K562 (cell line): ENCODE measurements at regions not wholly inside any gene's neighbourhood (a gene's known extent, or its start where the extent isn't known, plus 50 kb on each side); places are given as distances from the start of the nearest gene placed in this dataset.

Experiments used
- CHD1 ChIP-seq: fragments of 200-600 bp; sonication (generic); IDR thresholded peaks from one replicate; pipeline ENCODE4 v1.6.1; 2012; ENCODE audit warnings: mild to moderate bottlenecking, moderate library complexity, low read length, inconsistent platforms
- ZNF79 ChIP-seq: fragments of 250-450 bp; sonication (Bioruptor Pico); IDR thresholded peaks from 2 replicates; pipeline ENCODE4 v1.4.0; 2020; ENCODE audit warnings: low read depth, mild to moderate bottlenecking, moderate library complexity
- TF ChIP-seq, protein P1 (sequence below): IDR thresholded peaks from 2 replicates; pipeline ENCODE4 v1.6.1; 2016; ENCODE audit warnings: missing genetic modification characterization, missing compliant biosample characterization

DNA sequence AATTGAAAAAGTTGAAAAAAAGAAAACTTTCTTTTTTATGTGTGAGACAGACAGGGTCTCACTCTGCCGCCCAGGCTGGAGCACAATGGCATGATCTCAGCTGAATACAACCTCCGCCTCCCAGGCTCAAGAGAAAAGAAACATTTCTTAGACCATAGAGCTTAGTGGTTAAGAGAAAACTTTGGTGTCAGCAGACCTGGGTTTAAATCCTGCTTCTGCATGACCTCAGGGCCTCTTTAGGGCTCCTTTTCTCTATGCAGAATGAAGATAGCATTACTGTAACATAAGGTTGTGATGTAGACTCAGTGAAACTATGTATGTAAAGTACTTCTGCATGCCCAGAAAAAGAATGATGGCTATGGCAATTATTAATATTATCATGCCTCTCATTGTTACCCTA is 104.7 kb upstream of the NUDT4 start:
- TF ChIP-seq CHD1 (no peak), ZNF79 (CRISPR knock-in tag) (no peak)
- TF ChIP-seq, protein P1, sequence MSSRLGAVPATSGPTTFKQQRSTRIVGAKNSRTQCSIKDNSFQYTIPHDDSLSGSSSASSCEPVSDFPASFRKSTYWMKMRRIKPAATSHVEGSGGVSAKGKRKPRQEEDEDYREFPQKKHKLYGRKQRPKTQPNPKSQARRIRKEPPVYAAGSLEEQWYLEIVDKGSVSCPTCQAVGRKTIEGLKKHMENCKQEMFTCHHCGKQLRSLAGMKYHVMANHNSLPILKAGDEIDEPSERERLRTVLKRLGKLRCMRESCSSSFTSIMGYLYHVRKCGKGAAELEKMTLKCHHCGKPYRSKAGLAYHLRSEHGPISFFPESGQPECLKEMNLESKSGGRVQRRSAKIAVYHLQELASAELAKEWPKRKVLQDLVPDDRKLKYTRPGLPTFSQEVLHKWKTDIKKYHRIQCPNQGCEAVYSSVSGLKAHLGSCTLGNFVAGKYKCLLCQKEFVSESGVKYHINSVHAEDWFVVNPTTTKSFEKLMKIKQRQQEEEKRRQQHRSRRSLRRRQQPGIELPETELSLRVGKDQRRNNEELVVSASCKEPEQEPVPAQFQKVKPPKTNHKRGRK = no peak
